H1 (cell line): ENCODE measurements at regions not wholly inside any gene's neighbourhood (a gene's known extent, or its start where the extent isn't known, plus 50 kb on each side); places are given as distances from the start of the nearest gene placed in this dataset.

Experiments
- CTCF ChIA-PET: fragments of 300-600 bp; sonication (Branson Sonifier 250); formaldehyde crosslinking; loops from one replicate; lab custom pipeline; 2021; ENCODE audit not compliant: partially characterized antibody; lab: Charles Lee
- POLR2A ChIA-PET: fragments of 300-600 bp; sonication (Branson Sonifier 250); formaldehyde crosslinking; loops from one replicate; lab custom pipeline; 2021; ENCODE audit warnings: inconsistent platforms; ENCODE audit not compliant: partially characterized antibody; lab: Charles Lee
- DNase-seq, 2 experiments: peaks; one replicate each; pipeline versions ENCODE4 v3.0.0 to v3.0.0-alpha.2; 2010 to 2022; ENCODE audit warnings: low spot score in 2 of 2, low read depth in 1 of 2, mixed read lengths in 1 of 2
- FAIRE-seq: peaks from 2 replicates; lab custom pipeline; 2011; peaks lifted over from hg19 to GRCh38; lab: Jason Lieb, UNC
- H2AFZ ChIP-seq: 2 replicates; pipeline ENCODE4 v1.8.1; 2012; ENCODE audit warnings: low read length, inconsistent platforms
- H2AK5ac ChIP-seq: 2 replicates; pipeline ENCODE4 v1.6.1; 2013; ENCODE audit warnings: low read depth, low read length
- H2BK120ac ChIP-seq: replicated peaks from 2 replicates; pipeline ENCODE3; 2013; ENCODE audit warnings: low read depth, low read length, inconsistent platforms
- H2BK12ac ChIP-seq: 2 replicates; pipeline ENCODE4 v1.6.1; 2013; ENCODE audit warnings: low read depth, low read length
- H2BK15ac ChIP-seq: 2 replicates; pipeline ENCODE4 v1.6.1; 2013; ENCODE audit warnings: low read length
- H2BK20ac ChIP-seq: 2 replicates; pipeline ENCODE4 v1.6.1; 2013; ENCODE audit warnings: low read length
- H2BK5ac ChIP-seq: 2 replicates; pipeline ENCODE4 v1.6.1; 2013; ENCODE audit warnings: low read depth, low read length
- H3K14ac ChIP-seq: 2 replicates; pipeline ENCODE4 v1.6.1; 2013; ENCODE audit warnings: inconsistent platforms; ENCODE audit not compliant: insufficient read length
- H3K18ac ChIP-seq: 2 replicates; pipeline ENCODE4 v1.6.1; 2013; ENCODE audit warnings: low read length; ENCODE audit errors: extremely low read depth
- H3K23ac ChIP-seq: 2 replicates; pipeline ENCODE4 v1.6.1; 2013; ENCODE audit warnings: inconsistent platforms; ENCODE audit not compliant: insufficient read length
- H3K23me2 ChIP-seq: 2 replicates; pipeline ENCODE4 v1.6.1; 2013; ENCODE audit warnings: low read depth, low read length
- H3K27ac ChIP-seq: 2 replicates; pipeline ENCODE4 v1.6.1; 2011; ENCODE audit warnings: low read depth, low read length, inconsistent platforms
- H3K27me3 ChIP-seq, 4 experiments: replicated peaks in 1 of 4; 1 replicate in 1 of 4; 2 replicates in 3 of 4; pipeline versions ENCODE4 v1.6.1 to v1.8.1; 2011 to 2013; ENCODE audit warnings: low read length in 3 of 4, mild to moderate bottlenecking in 3 of 4, inconsistent platforms in 2 of 4, mixed read lengths in 2 of 4, moderate library complexity in 1 of 4; ENCODE audit not compliant: control insufficient read depth in 3 of 4, insufficient read depth in 3 of 4; ENCODE audit errors: extremely low read depth in 1 of 4
- H3K36me3 ChIP-seq, 4 experiments: 2 replicates each; pipeline versions ENCODE4 v1.6.1 to v1.8.1; 2011 to 2013; ENCODE audit warnings: mild to moderate bottlenecking in 4 of 4, low read length in 3 of 4, moderate library complexity in 2 of 4, control low read depth in 1 of 4, inconsistent platforms in 1 of 4; ENCODE audit not compliant: insufficient read depth in 4 of 4, control insufficient read depth in 2 of 4
- H3K4ac ChIP-seq: replicated peaks from 2 replicates; pipeline ENCODE3; 2013; ENCODE audit warnings: low read length, low read depth, mixed read lengths, inconsistent platforms; ENCODE audit not compliant: insufficient read length
- H3K4me1 ChIP-seq, 4 experiments: replicated peaks in 1 of 4; 1 replicate in 1 of 4; 2 replicates in 3 of 4; pipeline versions ENCODE4 v1.6.1 to v1.8.1; 2011 to 2013; ENCODE audit warnings: low read length in 3 of 4, inconsistent platforms in 2 of 4, mixed read lengths in 1 of 4; ENCODE audit not compliant: insufficient read depth in 4 of 4, control insufficient read depth in 3 of 4
- H3K4me2 ChIP-seq, 2 experiments: 2 replicates each; pipeline versions ENCODE4 v1.6.1 to v1.8.1; 2011 to 2013; ENCODE audit warnings: low read depth in 2 of 2, low read length in 2 of 2, control low read depth in 1 of 2, inconsistent platforms in 1 of 2, mild to moderate bottlenecking in 1 of 2; ENCODE audit not compliant: insufficient read depth in 1 of 2
- H3K4me3 ChIP-seq, 4 experiments: fragments of 200-600, 300-600 bp in 1 of 4; sonication (generic), shearing (Covaris generic), sonication (Bioruptor Twin) in 1 of 4; 2 replicates each; pipeline versions ENCODE4 v1.5.1 to v1.8.1; 2011 to 2016; ENCODE audit warnings: low read length in 4 of 4, low read depth in 3 of 4, control low read depth in 2 of 4, inconsistent platforms in 2 of 4, mild to moderate bottlenecking in 2 of 4, mixed read lengths in 1 of 4, moderate library complexity in 1 of 4; ENCODE audit not compliant: insufficient read depth in 2 of 4; ENCODE audit errors: extremely low read depth in 1 of 4
- H3K56ac ChIP-seq: replicated peaks from 2 replicates; pipeline ENCODE3; 2013; ENCODE audit warnings: low read depth, mild to moderate bottlenecking, mixed read lengths, low read length, inconsistent platforms; ENCODE audit not compliant: insufficient read length
- H3K79me1 ChIP-seq: 2 replicates; pipeline ENCODE4 v1.6.1; 2013; ENCODE audit warnings: low read depth, low read length, control low read depth
- H3K79me2 ChIP-seq, 2 experiments: 2 replicates each; pipeline versions ENCODE4 v1.6.1 to v1.8.1; 2012 to 2013; ENCODE audit warnings: low read length in 2 of 2, mild to moderate bottlenecking in 2 of 2, inconsistent platforms in 1 of 2; ENCODE audit not compliant: insufficient read depth in 2 of 2, control insufficient read depth in 1 of 2
- H3K9ac ChIP-seq, 4 experiments: replicated peaks in 1 of 4; 1 replicate in 1 of 4; 2 replicates in 3 of 4; pipeline versions ENCODE4 v1.6.1 to v1.8.1; 2011 to 2013; ENCODE audit warnings: low read depth in 3 of 4, low read length in 3 of 4, control low read depth in 2 of 4, mild to moderate bottlenecking in 2 of 4, moderate library complexity in 2 of 4, inconsistent platforms in 1 of 4; ENCODE audit errors: extremely low read depth in 1 of 4
- H3K9me3 ChIP-seq, 2 experiments: 2 replicates each; pipeline versions ENCODE4 v1.6.1 to v1.8.1; 2012 to 2013; ENCODE audit warnings: mild to moderate bottlenecking in 2 of 2, moderate library complexity in 2 of 2, control low read depth in 1 of 2, inconsistent platforms in 1 of 2, low read depth in 1 of 2, low read length in 1 of 2, mixed read lengths in 1 of 2; ENCODE audit not compliant: insufficient read depth in 2 of 2
- H4K20me1 ChIP-seq, 2 experiments: replicated peaks in 1 of 2; 2 replicates each; pipeline versions ENCODE3 to v1.8.1; 2011 to 2013; ENCODE audit warnings: inconsistent platforms in 2 of 2, low read length in 2 of 2, mild to moderate bottlenecking in 1 of 2; ENCODE audit not compliant: insufficient read depth in 2 of 2, control insufficient read depth in 1 of 2
- H4K5ac ChIP-seq: 2 replicates; pipeline ENCODE4 v1.6.1; 2013; ENCODE audit warnings: low read length, low read depth, mixed read lengths, inconsistent platforms; ENCODE audit not compliant: insufficient read length
- H4K8ac ChIP-seq: 2 replicates; pipeline ENCODE4 v1.8.0; 2013; ENCODE audit warnings: mild to moderate bottlenecking, moderate library complexity, low read length, inconsistent platforms; ENCODE audit not compliant: insufficient read depth; ENCODE audit errors: extremely low read depth
- H4K91ac ChIP-seq: replicated peaks from 2 replicates; pipeline ENCODE3; 2013; ENCODE audit warnings: low read length, mixed read lengths, inconsistent platforms; ENCODE audit not compliant: insufficient read length
- ATF3 ChIP-seq: IDR thresholded peaks from 2 replicates; pipeline ENCODE4 v1.6.1; 2011; ENCODE audit warnings: low read depth, mild to moderate bottlenecking, low read length; ENCODE audit not compliant: insufficient read depth
- KDM1A ChIP-seq: fragments of 200-600, 300-600 bp; sonication (generic); IDR thresholded peaks from 2 replicates; pipeline ENCODE4 v1.7.1; 2016; ENCODE audit warnings: mild to moderate bottlenecking, low read length, borderline replicate concordance
- WGBS, 2 experiments: shearing (Covaris generic) in 1 of 2; methylation state at CpG; one replicate each; pipeline versions ENCODE4 v1.1.6 to v1.1.7; 2013 to 2015; ENCODE audit warnings: low lambda C conversion rate in 2 of 2, mixed read lengths in 2 of 2, inconsistent platforms in 1 of 2, low coverage in 1 of 2, missing lambda C conversion rate in 1 of 2; ENCODE audit not compliant: insufficient replicate concordance in 2 of 2, insufficient coverage in 1 of 2, insufficient read length in 1 of 2; ENCODE audit errors: extremely low coverage in 1 of 2, missing lambda C conversion rate in 1 of 2; 5-methylcytosine and 5-hydroxymethylcytosine counted together

GRCh38 chr5:56322592-56322991 lies 89.5 kb upstream of the ANKRD55 start:
- H2BK5ac ChIP-seq = no peak overlapping the region
- no peak overlapping the region for H3K18ac ChIP-seq
- no peak overlapping the region for H4K8ac ChIP-seq
- POLR2A ChIA-PET = no interaction called here
- no peak overlapping the region for H3K4me3 ChIP-seq
- WGBS, 2 experiments = 92% methylated on average over 10 of the region's 10 CpGs; no CpG with 5 or more reads in 1 of the 2 experiments
- no peak overlapping the region for H2BK120ac ChIP-seq
- no peaks in the 10 kb centered on the region for H3K79me2 ChIP-seq
- CTCF ChIA-PET = interaction anchor here (1.0 kb wide), 1 partner anchor 58 kb away, joined by 4 read pairs; no protein-coding TSS in a partner anchor
- DNase-seq = no peak
- no peak overlapping the region for H3K27ac ChIP-seq
- H3K27me3 ChIP-seq = no peaks in the 10 kb centered on the region
- no peak overlapping the region for H3K9ac ChIP-seq
- no peaks in the 10 kb centered on the region; a peak in 1 of 7 replicates for H3K4me1 ChIP-seq
- H3K36me3 ChIP-seq = no peaks in the 10 kb centered on the region
- no peak overlapping the region for H3K4me2 ChIP-seq
- H4K91ac ChIP-seq = no peak overlapping the region
- FAIRE-seq = no peak
- no peak overlapping the region for H2BK12ac ChIP-seq
- no peaks in the 10 kb centered on the region for H3K23me2 ChIP-seq
- no peak overlapping the region for H4K5ac ChIP-seq
- H3K4ac ChIP-seq = no peak overlapping the region
- no peaks in the 10 kb centered on the region for H3K9me3 ChIP-seq
- no peak overlapping the region for H2AFZ ChIP-seq
- H3K23ac ChIP-seq = no peak overlapping the region
- no peak overlapping the region for H2BK15ac ChIP-seq
- no peak overlapping the region for H2BK20ac ChIP-seq
- no peak overlapping the region for H3K56ac ChIP-seq
- H3K14ac ChIP-seq = no peak overlapping the region
- no peak overlapping the region for H2AK5ac ChIP-seq
- no peaks in the 10 kb centered on the region for H4K20me1 ChIP-seq
- no peaks in the 10 kb centered on the region for H3K79me1 ChIP-seq
- TF ChIP-seq KDM1A = no peak
- no peak for TF ChIP-seq ATF3
